ENCODE measurements at regions not wholly inside any gene's neighbourhood (a gene's known extent, or its start where the extent isn't known, plus 50 kb on each side); places are given as distances from the start of the nearest gene placed in this dataset.

- TF ChIP-seq NR2C2 (CRISPR knock-in tag; IDR thresholded peaks at IDR 0.05): peak; percentile 92
- peak; percentile 98 for TF ChIP-seq NR2C2 (tag; IDR thresholded peaks at IDR 0.05)
- TF ChIP-seq SPI1 (IDR thresholded peaks at IDR 0.05; ENCODE audit: borderline replicate concordance, low read depth, low read length): peak; percentile 98
- TF ChIP-seq ZNF444 (CRISPR knock-in tag; IDR thresholded peaks at IDR 0.05): no peak; the same call in 1 of the 2 replicates
- TF ChIP-seq, protein P1, sequence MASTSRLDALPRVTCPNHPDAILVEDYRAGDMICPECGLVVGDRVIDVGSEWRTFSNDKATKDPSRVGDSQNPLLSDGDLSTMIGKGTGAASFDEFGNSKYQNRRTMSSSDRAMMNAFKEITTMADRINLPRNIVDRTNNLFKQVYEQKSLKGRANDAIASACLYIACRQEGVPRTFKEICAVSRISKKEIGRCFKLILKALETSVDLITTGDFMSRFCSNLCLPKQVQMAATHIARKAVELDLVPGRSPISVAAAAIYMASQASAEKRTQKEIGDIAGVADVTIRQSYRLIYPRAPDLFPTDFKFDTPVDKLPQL (IDR thresholded peaks at IDR 0.05; ENCODE audit: extremely low read depth, insufficient read length): no peak
- peak; percentile 68 for TF ChIP-seq KDM5B (IDR thresholded peaks at IDR 0.05; ENCODE audit: insufficient replicate concordance, low read depth, low read length)
- TF ChIP-seq E2F8 (IDR thresholded peaks at IDR 0.05; ENCODE audit: low read depth, partially characterized antibody): peak; percentile 78
- TF ChIP-seq MCM3 (IDR thresholded peaks at IDR 0.05): no peak
- 0 out of 2 replicates have a peak, but pooled peaks have one; percentile 15 for TF ChIP-seq ZFPM2 (CRISPR knock-in tag; IDR thresholded peaks at IDR 0.05)
- TF ChIP-seq, protein P2, sequence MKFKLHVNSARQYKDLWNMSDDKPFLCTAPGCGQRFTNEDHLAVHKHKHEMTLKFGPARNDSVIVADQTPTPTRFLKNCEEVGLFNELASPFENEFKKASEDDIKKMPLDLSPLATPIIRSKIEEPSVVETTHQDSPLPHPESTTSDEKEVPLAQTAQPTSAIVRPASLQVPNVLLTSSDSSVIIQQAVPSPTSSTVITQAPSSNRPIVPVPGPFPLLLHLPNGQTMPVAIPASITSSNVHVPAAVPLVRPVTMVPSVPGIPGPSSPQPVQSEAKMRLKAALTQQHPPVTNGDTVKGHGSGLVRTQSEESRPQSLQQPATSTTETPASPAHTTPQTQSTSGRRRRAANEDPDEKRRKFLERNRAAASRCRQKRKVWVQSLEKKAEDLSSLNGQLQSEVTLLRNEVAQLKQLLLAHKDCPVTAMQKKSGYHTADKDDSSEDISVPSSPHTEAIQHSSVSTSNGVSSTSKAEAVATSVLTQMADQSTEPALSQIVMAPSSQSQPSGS (CRISPR knock-in tag; IDR thresholded peaks at IDR 0.05): no peak
- peak; percentile 96 for TF ChIP-seq MYNN (IDR thresholded peaks at IDR 0.05)
- no peak for TF ChIP-seq MYNN (CRISPR knock-in tag; IDR thresholded peaks at IDR 0.05)
- TF ChIP-seq CUX1 (CRISPR knock-in tag; IDR thresholded peaks at IDR 0.05): peak; percentile 92; the same call in 1 of the 2 replicates
- peak; percentile 64; the same call in 1 of the 2 replicates for TF ChIP-seq ZNF707 (CRISPR knock-in tag; conservative IDR thresholded peaks at IDR 0.05)
- TF ChIP-seq, protein P3, sequence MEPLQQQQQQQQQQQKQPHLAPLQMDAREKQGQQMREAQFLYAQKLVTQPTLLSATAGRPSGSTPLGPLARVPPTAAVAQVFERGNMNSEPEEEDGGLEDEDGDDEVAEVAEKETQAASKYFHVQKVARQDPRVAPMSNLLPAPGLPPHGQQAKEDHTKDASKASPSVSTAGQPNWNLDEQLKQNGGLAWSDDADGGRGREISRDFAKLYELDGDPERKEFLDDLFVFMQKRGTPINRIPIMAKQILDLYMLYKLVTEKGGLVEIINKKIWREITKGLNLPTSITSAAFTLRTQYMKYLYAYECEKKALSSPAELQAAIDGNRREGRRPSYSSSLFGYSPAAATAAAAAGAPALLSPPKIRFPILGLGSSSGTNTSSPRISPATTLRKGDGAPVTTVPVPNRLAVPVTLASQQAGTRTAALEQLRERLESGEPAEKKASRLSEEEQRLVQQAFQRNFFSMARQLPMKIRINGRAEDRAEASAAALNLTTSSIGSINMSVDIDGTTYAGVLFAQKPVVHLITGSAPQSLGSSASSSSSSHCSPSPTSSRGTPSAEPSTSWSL (CRISPR knock-in tag; IDR thresholded peaks at IDR 0.05; ENCODE audit: borderline replicate concordance): peak; percentile 93
These were observed 252.4 kb downstream of the TOMM20 start (continued) for GRCh38 chr1:234875953-234876855.

Measured in K562 (cell line).